GM12878 (cell line): ENCODE measurements at regions not wholly inside any gene's neighbourhood (a gene's known extent, or its start where the extent isn't known, plus 50 kb on each side); places are given as distances from the start of the nearest gene placed in this dataset.

Experiments
- ATAC-seq: fragments of 200-7000 bp; cut with Tn5 transposase; 3 replicates; pipeline ENCODE4 v1.9.1; 2020; ENCODE audit warnings: mild to moderate bottlenecking, moderate library complexity
- BruUV-seq: library from RNA; stranded (reverse); fragments of 400-500 nt; replicated peaks from 2 replicates; lab custom pipeline; 2021; lab: Mats Ljungman, UMichigan
- CTCF ChIA-PET: fragments of 300-600 bp; sonication (Branson Sonifier 250); formaldehyde crosslinking; extraction: SDS; loops from one replicate; lab custom pipeline; 2021; ENCODE audit warnings: inconsistent platforms; lab: Yijun Ruan, JAX
- POLR2A ChIA-PET: fragments of 350-600 bp; formaldehyde crosslinking; extraction: SDS; loops from one replicate; lab custom pipeline; 2021; ENCODE audit warnings: inconsistent platforms; lab: Charles Lee
- RAD21 ChIA-PET: fragments of 300-600 bp; sonication (Branson Sonifier 250); formaldehyde crosslinking; loops from one replicate; lab custom pipeline; 2023; ENCODE audit warnings: antibody characterized with exemption; ENCODE audit not compliant: unreplicated experiment; lab: Charles Lee
- SMC1A ChIA-PET: fragments of 300-600 bp; sonication (Branson Sonifier 250); formaldehyde crosslinking; loops from one replicate; lab custom pipeline; 2023; ENCODE audit not compliant: unreplicated experiment, uncharacterized antibody; lab: Charles Lee
- DNase-seq: peaks from one replicate; pipeline ENCODE4 v3.0.0-alpha.2; 2011; ENCODE audit warnings: low read depth, low spot score
- FAIRE-seq: peaks from 3 replicates; lab custom pipeline; 2011; peaks lifted over from hg19 to GRCh38; lab: Jason Lieb, UNC
- H2AFZ ChIP-seq: 2 replicates; pipeline ENCODE4 v1.6.0; 2011; ENCODE audit warnings: low read depth, low read length, control low read depth; ENCODE audit not compliant: control insufficient read depth
- H3K27ac ChIP-seq: 2 replicates; pipeline ENCODE4 v1.5.1; 2011; ENCODE audit warnings: control low read depth; ENCODE audit not compliant: control insufficient read depth, insufficient read depth
- H3K27me3 ChIP-seq, 2 experiments: replicated peaks in 1 of 2; 2 replicates each; pipeline versions ENCODE4 v1.6.0 to v1.6.1; 2011; ENCODE audit warnings: low read length in 1 of 2; ENCODE audit not compliant: control insufficient read depth in 2 of 2, insufficient read depth in 2 of 2
- H3K36me3 ChIP-seq, 2 experiments: 2 replicates each; pipeline ENCODE4 v1.5.1; 2011; ENCODE audit warnings: low read length in 1 of 2; ENCODE audit not compliant: control insufficient read depth in 2 of 2, insufficient read depth in 2 of 2
- H3K4me1 ChIP-seq: 2 replicates; pipeline ENCODE4 v1.6.1; 2011; ENCODE audit warnings: mild to moderate bottlenecking, low read length, moderate library complexity, mixed read lengths; ENCODE audit not compliant: control insufficient read depth, insufficient read depth
- H3K4me2 ChIP-seq: 2 replicates; pipeline ENCODE4 v1.6.0; 2011; ENCODE audit warnings: control low read depth; ENCODE audit not compliant: control insufficient read depth, insufficient read depth
- H3K4me3 ChIP-seq: fragments of 200-600 bp; sonication (generic); 2 replicates; pipeline ENCODE4 v1.5.1; 2016
- H3K79me2 ChIP-seq: 2 replicates; pipeline ENCODE4 v1.6.0; 2011; ENCODE audit warnings: low read length; ENCODE audit not compliant: control insufficient read depth, insufficient read depth
- H3K9ac ChIP-seq: 2 replicates; pipeline ENCODE4 v1.8.0; 2011; ENCODE audit warnings: low read length, control low read depth, mixed read lengths; ENCODE audit not compliant: control insufficient read depth, insufficient read depth
- H3K9me3 ChIP-seq: replicated peaks from 3 replicates; pipeline ENCODE4 v1.5.1; 2011; ENCODE audit warnings: mild to moderate bottlenecking, low read length; ENCODE audit not compliant: control insufficient read depth, insufficient read depth
- H4K20me1 ChIP-seq: 2 replicates; pipeline ENCODE4 v1.6.0; 2011; ENCODE audit not compliant: control insufficient read depth, insufficient read depth
- CTCF ChIP-seq, 3 experiments: IDR thresholded peaks in 2 of 3; conservative IDR thresholded peaks in 1 of 3; 2 replicates each; pipeline ENCODE4 v1.5.1; 2011; ENCODE audit warnings: low read depth in 3 of 3, low read length in 3 of 3, mild to moderate bottlenecking in 3 of 3, control low read depth in 2 of 3, moderate library complexity in 2 of 3, inconsistent platforms in 1 of 3, mixed read lengths in 1 of 3; ENCODE audit not compliant: control insufficient read depth in 2 of 3, insufficient read depth in 1 of 3; ENCODE audit errors: extremely low read depth in 1 of 3
- HDAC2 ChIP-seq: fragments of 200-600 bp; sonication (generic); IDR thresholded peaks from 2 replicates; pipeline ENCODE4 v1.6.1; 2017
- MXI1 ChIP-seq: fragments of 150-350 bp; IDR thresholded peaks from 2 replicates; pipeline ENCODE4 v1.6.1; 2011; ENCODE audit warnings: low read depth, mild to moderate bottlenecking, inconsistent platforms, low read length, improper control_type of control experiment
- NFIC ChIP-seq: IDR thresholded peaks from 2 replicates; pipeline ENCODE4 v1.6.1; 2012; ENCODE audit warnings: low read depth, mild to moderate bottlenecking, inconsistent platforms, low read length, moderate library complexity
- NFYA ChIP-seq: IDR thresholded peaks from 2 replicates; pipeline ENCODE4 v1.6.1; 2011; ENCODE audit warnings: low read depth, mild to moderate bottlenecking, low read length, improper control_type of control experiment, borderline replicate concordance
- RUNX3 ChIP-seq: IDR thresholded peaks from 2 replicates; pipeline ENCODE4 v1.6.1; 2012; ENCODE audit warnings: low read length, inconsistent platforms
- SKIL ChIP-seq: fragments of 450-650 bp; IDR thresholded peaks from 2 replicates; pipeline ENCODE4 v1.6.1; 2017; ENCODE audit warnings: mild to moderate bottlenecking, low read depth, inconsistent platforms; ENCODE audit not compliant: poor library complexity, severe bottlenecking
- USF1 ChIP-seq: IDR thresholded peaks from 2 replicates; pipeline ENCODE4 v1.6.1; 2011; ENCODE audit warnings: borderline replicate concordance, low read depth, mild to moderate bottlenecking, moderate library complexity, mixed read lengths, low read length; ENCODE audit not compliant: insufficient read depth; ENCODE audit errors: extremely low read length
- WGBS: methylation state at CpG from one replicate; pipeline ENCODE4 v1.1.6; 2016; ENCODE audit warnings: low lambda C conversion rate; ENCODE audit not compliant: insufficient replicate concordance, insufficient coverage; ENCODE audit errors: missing lambda C conversion rate; 5-methylcytosine and 5-hydroxymethylcytosine counted together
- in situ Hi-C: fragments of 300-500 bp; cut with MboI; formaldehyde crosslinking; loops from 9 replicates; pipeline ENCODE4 v1.14.3; 2018; ENCODE audit warnings: mixed read lengths
- intact Hi-C: fragments of 100-400 bp; cut with micrococcal nuclease; formaldehyde crosslinking; loops from one replicate; pipeline ENCODE4 v1.14.2; 2022; ENCODE audit not compliant: unreplicated experiment

GRCh38 chr13:37226971-37227370 is 121.5 kb upstream of the CSNK1A1L start:
- H2AFZ ChIP-seq = no peak overlapping the region
- no peak for FAIRE-seq
- POLR2A ChIA-PET = no interaction called here
- no peak for ATAC-seq
- no peaks in the 10 kb centered on the region for H3K27me3 ChIP-seq
- H4K20me1 ChIP-seq = no peaks in the 10 kb centered on the region
- no peaks in the 10 kb centered on the region for H3K36me3 ChIP-seq
- SMC1A ChIA-PET = no interaction called here
- no peak for DNase-seq
- intact Hi-C loops = no loop called here
- in situ Hi-C loops = no loop called here
- H3K9me3 ChIP-seq = no peaks in the 10 kb centered on the region
- CTCF ChIA-PET = no interaction called here
- BruUV-seq = no TSS peak
- RAD21 ChIA-PET = no interaction called here
- TF ChIP-seq RUNX3 = no peak
- H3K4me1 ChIP-seq = no peaks in the 10 kb centered on the region
- H3K4me2 ChIP-seq = no peak overlapping the region
- H3K4me3 ChIP-seq = no peak overlapping the region
- no peak overlapping the region for H3K27ac ChIP-seq
- no peaks in the 10 kb centered on the region for H3K79me2 ChIP-seq
- WGBS = 53% methylated on average over 4 of the region's 4 CpGs
- no peak overlapping the region for H3K9ac ChIP-seq

- intact Hi-C loops = no loop called here
- TF ChIP-seq CTCF (IDR thresholded peaks at IDR 0.05 in 2 of 3, conservative IDR thresholded peaks at IDR 0.05 in 1 of 3; ENCODE audit: control insufficient read depth in 2 of 3, extremely low read depth in 1 of 3, insufficient read depth in 1 of 3, low read depth in 3 of 3, low read length in 3 of 3) (no peak), SKIL (no peak), MXI1 (no peak), USF1 (no peak), HDAC2 (no peak), NFYA (no peak), NFIC (no peak)
Observed at GRCh38 chr13:37225414-37226070, 120.1 kb upstream of the CSNK1A1L start.

More at GRCh38 chr13:37225414-37226070, 120.1 kb upstream of the CSNK1A1L start:
- Histone ChIP-seq H2AFZ (no peak overlapping the region), H3K4me2 (no peak overlapping the region), H3K9me3 (no peaks in the 10 kb centered on the region), H4K20me1 (no peaks in the 10 kb centered on the region), H3K4me1 (no peaks in the 10 kb centered on the region), H3K9ac (no peak overlapping the region), H3K79me2 (no peaks in the 10 kb centered on the region), H3K27ac (no peak overlapping the region), H3K36me3 (no peaks in the 10 kb centered on the region), H3K4me3 (no peak overlapping the region), H3K27me3 (no peaks in the 10 kb centered on the region)
- POLR2A ChIA-PET = no interaction called here
- DNase-seq (no peak), ATAC-seq (no peak), FAIRE-seq (no peak)
- RAD21 ChIA-PET = no interaction called here
- CTCF ChIA-PET = no interaction called here
- in situ Hi-C loops = no loop called here
- no TSS peak for BruUV-seq
- 0% methylated on average over 1 of the region's 1 CpG for WGBS
- SMC1A ChIA-PET = no interaction called here
